ENCODE measurements at regions not wholly inside any gene's neighbourhood (a gene's known extent, or its start where the extent isn't known, plus 50 kb on each side); places are given as distances from the start of the nearest gene placed in this dataset.
"Not testable (repeated sequence)": the region's sequence is repeated elsewhere in the genome, so short reads cannot be mapped to it uniquely, and the experiment has no call there.

- ATAC-seq = peak; percentile 12
- peak; percentile 61 for DNase-seq (ENCODE audit: low spot score)
Observed at GRCh38 chrX:3817480-3817879, 104.0 kb upstream of the PRKX start.

GRCh38 chrX:3815896-3816664, 102.6 kb upstream of the PRKX start:
- peak; percentile 78 for DNase-seq (ENCODE audit: low spot score)
- peak; percentile 64 for ATAC-seq

GRCh38 chrX:3811331-3812311, 98.2 kb upstream of the PRKX start:
- DNase-seq (ENCODE audit: low spot score) = no peak

GRCh38 chrX:3807906-3808305, 94.5 kb upstream of the PRKX start:
- ATAC-seq = no peak
- no peak for DNase-seq (ENCODE audit: low spot score)

More at GRCh38 chrX:3811331-3812311, 98.2 kb upstream of the PRKX start:
- no peak for ATAC-seq

GRCh38 chrX:3806630-3807029, 93.2 kb upstream of the PRKX start:
- ATAC-seq = no peak
- no peak for DNase-seq (ENCODE audit: low spot score)

- ATAC-seq = no peak
- DNase-seq (ENCODE audit: low spot score) = no peak
Observed at GRCh38 chrX:3803713-3804112, 90.3 kb upstream of the PRKX start.

GRCh38 chrX:3803305-3803704, 89.9 kb upstream of the PRKX start:
- ATAC-seq (no peak), DNase-seq (ENCODE audit: low spot score) (no peak)

- ATAC-seq = not testable (repeated sequence)
Observed at GRCh38 chrX:3795411-3795810, 82.0 kb upstream of the PRKX start.

GRCh38 chrX:3791449-3791848, 78.0 kb upstream of the PRKX start:
- DNase-seq (ENCODE audit: low spot score) (no peak), ATAC-seq (no peak)

More at GRCh38 chrX:3795411-3795810, 82.0 kb upstream of the PRKX start:
- not testable (repeated sequence) for DNase-seq (ENCODE audit: low spot score)

- DNase-seq (ENCODE audit: low spot score) (no peak), ATAC-seq (no peak)
Observed at GRCh38 chrX:3788494-3789233, 75.2 kb upstream of the PRKX start.

- DNase-seq (ENCODE audit: low spot score) (no peak), ATAC-seq (no peak)
Observed at GRCh38 chrX:3787856-3788255, 74.4 kb upstream of the PRKX start.

- DNase-seq (ENCODE audit: low spot score); ATAC-seq: not testable (repeated sequence)
Observed at GRCh38 chrX:3785822-3786221, 72.4 kb upstream of the PRKX start.

GRCh38 chrX:3780564-3780963, 67.1 kb upstream of the PRKX start:
- DNase-seq (ENCODE audit: low spot score) (no peak), ATAC-seq (no peak)

- no peak for ATAC-seq
- no peak for DNase-seq (ENCODE audit: low spot score)
Observed at GRCh38 chrX:3779546-3779945, 66.1 kb upstream of the PRKX start.

GRCh38 chrX:3777416-3777815, 64.0 kb upstream of the PRKX start:
- DNase-seq (ENCODE audit: low spot score) (no peak), ATAC-seq (no peak)

- no peak for ATAC-seq
- DNase-seq (ENCODE audit: low spot score) = no peak
Observed at GRCh38 chrX:3771766-3772165, 58.3 kb upstream of the PRKX start.

GRCh38 chrX:3768881-3769280, 55.4 kb upstream of the PRKX start:
- ATAC-seq (no peak), DNase-seq (ENCODE audit: low spot score) (no peak)
